ENCODE measurements at regions not wholly inside any gene's neighbourhood (a gene's known extent, or its start where the extent isn't known, plus 50 kb on each side); places are given as distances from the start of the nearest gene placed in this dataset.

DNA sequence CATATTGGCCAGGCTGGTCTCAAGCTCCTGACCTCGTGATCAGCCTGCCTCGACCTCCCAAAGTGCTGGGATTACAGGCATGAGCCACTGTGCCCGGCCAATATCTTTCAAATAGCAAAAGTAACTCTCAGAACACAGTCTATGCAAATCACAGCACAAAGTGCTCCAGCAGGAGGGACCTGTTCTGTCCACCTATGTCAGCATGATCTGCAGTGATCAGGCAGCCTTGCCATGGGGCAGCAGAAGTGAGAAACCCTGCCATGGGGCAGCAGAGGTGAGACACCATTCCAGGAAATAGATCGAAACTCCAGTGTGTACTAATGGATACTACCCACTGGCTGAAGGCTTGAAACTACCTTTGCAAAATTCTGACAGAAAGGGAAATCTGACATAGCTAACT is 78.5 kb upstream of the EIF5 start:
- TF ChIP-seq, protein P1, sequence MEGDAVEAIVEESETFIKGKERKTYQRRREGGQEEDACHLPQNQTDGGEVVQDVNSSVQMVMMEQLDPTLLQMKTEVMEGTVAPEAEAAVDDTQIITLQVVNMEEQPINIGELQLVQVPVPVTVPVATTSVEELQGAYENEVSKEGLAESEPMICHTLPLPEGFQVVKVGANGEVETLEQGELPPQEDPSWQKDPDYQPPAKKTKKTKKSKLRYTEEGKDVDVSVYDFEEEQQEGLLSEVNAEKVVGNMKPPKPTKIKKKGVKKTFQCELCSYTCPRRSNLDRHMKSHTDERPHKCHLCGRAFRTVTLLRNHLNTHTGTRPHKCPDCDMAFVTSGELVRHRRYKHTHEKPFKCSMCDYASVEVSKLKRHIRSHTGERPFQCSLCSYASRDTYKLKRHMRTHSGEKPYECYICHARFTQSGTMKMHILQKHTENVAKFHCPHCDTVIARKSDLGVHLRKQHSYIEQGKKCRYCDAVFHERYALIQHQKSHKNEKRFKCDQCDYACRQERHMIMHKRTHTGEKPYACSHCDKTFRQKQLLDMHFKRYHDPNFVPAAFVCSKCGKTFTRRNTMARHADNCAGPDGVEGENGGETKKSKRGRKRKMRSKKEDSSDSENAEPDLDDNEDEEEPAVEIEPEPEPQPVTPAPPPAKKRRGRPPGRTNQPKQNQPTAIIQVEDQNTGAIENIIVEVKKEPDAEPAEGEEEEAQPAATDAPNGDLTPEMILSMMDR (conservative IDR thresholded peaks at IDR 0.05; ENCODE audit: low read depth, low read length), result no peak
- TF ChIP-seq BHLHE40 (IDR thresholded peaks at IDR 0.05; ENCODE audit: low read depth, low read length), result no peak
- no peak for TF ChIP-seq POLR2A (IDR thresholded peaks at IDR 0.05; ENCODE audit: low read depth, low read length)
- no peak for TF ChIP-seq CEBPB (IDR thresholded peaks at IDR 0.05; ENCODE audit: low read depth, low read length)
- TF ChIP-seq MXI1 (IDR thresholded peaks at IDR 0.05; ENCODE audit: borderline replicate concordance, low read depth, low read length), result no peak
- no peak for TF ChIP-seq CHD1 (IDR thresholded peaks at IDR 0.05; ENCODE audit: low read depth, low read length)
- TF ChIP-seq MAZ (IDR thresholded peaks at IDR 0.05; ENCODE audit: borderline replicate concordance, low read depth, low read length), result no peak
- no peak for TF ChIP-seq SMC3 (IDR thresholded peaks at IDR 0.05; ENCODE audit: low read depth, low read length)
- TF ChIP-seq FOS (IDR thresholded peaks at IDR 0.05; ENCODE audit: low read depth, low read length), result no peak
- no peak for TF ChIP-seq MAFK (IDR thresholded peaks at IDR 0.05; ENCODE audit: low read depth, low read length)
- no peak for TF ChIP-seq RFX5 (IDR thresholded peaks at IDR 0.05; ENCODE audit: low read depth, low read length)
